ENCODE measurements at regions not wholly inside any gene's neighbourhood (a gene's known extent, or its start where the extent isn't known, plus 50 kb on each side); places are given as distances from the start of the nearest gene placed in this dataset.

DNA sequence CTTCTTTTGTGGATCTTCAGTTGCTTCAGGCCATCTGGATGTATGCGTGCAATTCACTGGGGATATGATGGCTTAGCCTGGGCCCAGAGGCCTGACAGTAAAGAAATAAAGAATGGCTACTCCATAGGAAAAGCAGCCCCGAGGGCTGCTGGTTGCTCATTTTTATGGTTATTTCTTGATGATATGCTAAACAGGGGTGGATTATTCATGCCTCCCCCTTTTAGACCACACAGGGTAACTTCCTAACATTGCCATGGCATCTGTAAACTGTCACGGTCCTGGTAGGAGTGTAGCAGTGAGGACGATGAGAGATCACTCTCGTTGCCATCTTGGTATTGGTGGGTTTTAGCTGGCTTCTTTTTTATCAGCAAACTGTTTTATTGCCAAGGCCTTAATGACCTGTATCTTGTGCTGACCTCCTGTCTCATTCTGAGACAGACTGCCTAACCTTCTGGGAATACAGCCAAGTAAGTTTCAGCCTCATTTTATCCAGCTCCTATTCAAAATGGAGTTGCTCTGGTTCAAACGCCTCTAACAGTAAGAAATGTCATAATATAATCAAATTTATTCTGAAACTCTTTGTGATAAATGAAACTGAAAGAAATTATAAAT is 60.5 kb downstream of the DSEL start:
- no peak for TF ChIP-seq EP300 (IDR thresholded peaks at IDR 0.05; ENCODE audit: borderline replicate concordance)
- TF ChIP-seq, protein P1, sequence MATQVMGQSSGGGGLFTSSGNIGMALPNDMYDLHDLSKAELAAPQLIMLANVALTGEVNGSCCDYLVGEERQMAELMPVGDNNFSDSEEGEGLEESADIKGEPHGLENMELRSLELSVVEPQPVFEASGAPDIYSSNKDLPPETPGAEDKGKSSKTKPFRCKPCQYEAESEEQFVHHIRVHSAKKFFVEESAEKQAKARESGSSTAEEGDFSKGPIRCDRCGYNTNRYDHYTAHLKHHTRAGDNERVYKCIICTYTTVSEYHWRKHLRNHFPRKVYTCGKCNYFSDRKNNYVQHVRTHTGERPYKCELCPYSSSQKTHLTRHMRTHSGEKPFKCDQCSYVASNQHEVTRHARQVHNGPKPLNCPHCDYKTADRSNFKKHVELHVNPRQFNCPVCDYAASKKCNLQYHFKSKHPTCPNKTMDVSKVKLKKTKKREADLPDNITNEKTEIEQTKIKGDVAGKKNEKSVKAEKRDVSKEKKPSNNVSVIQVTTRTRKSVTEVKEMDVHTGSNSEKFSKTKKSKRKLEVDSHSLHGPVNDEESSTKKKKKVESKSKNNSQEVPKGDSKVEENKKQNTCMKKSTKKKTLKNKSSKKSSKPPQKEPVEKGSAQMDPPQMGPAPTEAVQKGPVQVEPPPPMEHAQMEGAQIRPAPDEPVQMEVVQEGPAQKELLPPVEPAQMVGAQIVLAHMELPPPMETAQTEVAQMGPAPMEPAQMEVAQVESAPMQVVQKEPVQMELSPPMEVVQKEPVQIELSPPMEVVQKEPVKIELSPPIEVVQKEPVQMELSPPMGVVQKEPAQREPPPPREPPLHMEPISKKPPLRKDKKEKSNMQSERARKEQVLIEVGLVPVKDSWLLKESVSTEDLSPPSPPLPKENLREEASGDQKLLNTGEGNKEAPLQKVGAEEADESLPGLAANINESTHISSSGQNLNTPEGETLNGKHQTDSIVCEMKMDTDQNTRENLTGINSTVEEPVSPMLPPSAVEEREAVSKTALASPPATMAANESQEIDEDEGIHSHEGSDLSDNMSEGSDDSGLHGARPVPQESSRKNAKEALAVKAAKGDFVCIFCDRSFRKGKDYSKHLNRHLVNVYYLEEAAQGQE (IDR thresholded peaks at IDR 0.05; ENCODE audit: low read depth) = no peak
- no peak for TF ChIP-seq EGR1 (IDR thresholded peaks at IDR 0.05)
- no peak for TF ChIP-seq TEAD4 (IDR thresholded peaks at IDR 0.05)
- no peak for TF ChIP-seq TAF1 (IDR thresholded peaks at IDR 0.05; ENCODE audit: low read depth)
- TF ChIP-seq USF1 (IDR thresholded peaks at IDR 0.05) = no peak
- TF ChIP-seq YY1 (IDR thresholded peaks at IDR 0.05; ENCODE audit: low read depth) = no peak
- no peak for TF ChIP-seq RAD21 (IDR thresholded peaks at IDR 0.05; ENCODE audit: low read depth)
- no peak for TF ChIP-seq NFIC (IDR thresholded peaks at IDR 0.05)
- no peak for TF ChIP-seq CEBPB (IDR thresholded peaks at IDR 0.05)
- no peak for TF ChIP-seq FOXM1 (IDR thresholded peaks at IDR 0.05; ENCODE audit: borderline replicate concordance, low read depth)
- no peak for TF ChIP-seq TCF12 (IDR thresholded peaks at IDR 0.05; ENCODE audit: low read depth)
- no peak for TF ChIP-seq ZBTB7A (IDR thresholded peaks at IDR 0.05; ENCODE audit: low read depth)

- TF ChIP-seq TEAD4 (IDR thresholded peaks at IDR 0.05) = no peak
- TF ChIP-seq TCF12 (IDR thresholded peaks at IDR 0.05; ENCODE audit: low read depth) = no peak
- no peak for TF ChIP-seq ZBTB7A (IDR thresholded peaks at IDR 0.05; ENCODE audit: low read depth)
- TF ChIP-seq YY1 (IDR thresholded peaks at IDR 0.05; ENCODE audit: low read depth) = no peak
- TF ChIP-seq EP300 (IDR thresholded peaks at IDR 0.05; ENCODE audit: borderline replicate concordance) = no peak
- TF ChIP-seq USF1 (IDR thresholded peaks at IDR 0.05) = no peak
- no peak for TF ChIP-seq FOXM1 (IDR thresholded peaks at IDR 0.05; ENCODE audit: borderline replicate concordance, low read depth)
- TF ChIP-seq, protein P1 (IDR thresholded peaks at IDR 0.05; ENCODE audit: low read depth) = no peak
- TF ChIP-seq CREB1 (IDR thresholded peaks at IDR 0.05; ENCODE audit: low read depth) = no peak
- no peak for TF ChIP-seq RAD21 (IDR thresholded peaks at IDR 0.05; ENCODE audit: low read depth)
- TF ChIP-seq TAF1 (IDR thresholded peaks at IDR 0.05; ENCODE audit: low read depth) = no peak
- no peak for TF ChIP-seq EGR1 (IDR thresholded peaks at IDR 0.05)
- TF ChIP-seq CEBPB (IDR thresholded peaks at IDR 0.05) = no peak
- TF ChIP-seq NFIC (IDR thresholded peaks at IDR 0.05) = no peak
- no peak for TF ChIP-seq MAX (IDR thresholded peaks at IDR 0.05)
Observed at GRCh38 chr18:67453901-67454300, 62.6 kb downstream of the DSEL start.

- TF ChIP-seq MAX (IDR thresholded peaks at IDR 0.05) = no peak
- no peak for TF ChIP-seq EP300 (IDR thresholded peaks at IDR 0.05; ENCODE audit: borderline replicate concordance)
- TF ChIP-seq EGR1 (IDR thresholded peaks at IDR 0.05) = no peak
- no peak for TF ChIP-seq FOXM1 (IDR thresholded peaks at IDR 0.05; ENCODE audit: borderline replicate concordance, low read depth)
- TF ChIP-seq RAD21 (IDR thresholded peaks at IDR 0.05; ENCODE audit: low read depth) = no peak
- TF ChIP-seq CREB1 (IDR thresholded peaks at IDR 0.05; ENCODE audit: low read depth) = no peak
- no peak for TF ChIP-seq YY1 (IDR thresholded peaks at IDR 0.05; ENCODE audit: low read depth)
- no peak for TF ChIP-seq TAF1 (IDR thresholded peaks at IDR 0.05; ENCODE audit: low read depth)
- TF ChIP-seq TCF12 (IDR thresholded peaks at IDR 0.05; ENCODE audit: low read depth) = no peak
- TF ChIP-seq, protein P1 (IDR thresholded peaks at IDR 0.05; ENCODE audit: low read depth) = no peak
- TF ChIP-seq TEAD4 (IDR thresholded peaks at IDR 0.05) = no peak
- no peak for TF ChIP-seq NFIC (IDR thresholded peaks at IDR 0.05)
- TF ChIP-seq ZBTB7A (IDR thresholded peaks at IDR 0.05; ENCODE audit: low read depth) = no peak
- no peak for TF ChIP-seq USF1 (IDR thresholded peaks at IDR 0.05)
- no peak for TF ChIP-seq CEBPB (IDR thresholded peaks at IDR 0.05)
Observed at GRCh38 chr18:67451960-67452359, 64.6 kb downstream of the DSEL start.
